ENCODE measurements at regions not wholly inside any gene's neighbourhood (a gene's known extent, or its start where the extent isn't known, plus 50 kb on each side); places are given as distances from the start of the nearest gene placed in this dataset.
"Not testable (repeated sequence)": the region's sequence is repeated elsewhere in the genome, so short reads cannot be mapped to it uniquely, and the experiment has no call there.

- no peak for DNase-seq
Measured at GRCh38 chr22:47354668-47355387, 592.4 kb downstream of the TBC1D22A start.

GRCh38 chr22:47352920-47353700, 590.7 kb downstream of the TBC1D22A start:
- DNase-seq: no peak

GRCh38 chr22:47351836-47352579, 589.6 kb downstream of the TBC1D22A start:
- DNase-seq: no peak

- not testable (repeated sequence) for DNase-seq
Measured at GRCh38 chr22:47346287-47346686, 583.8 kb downstream of the TBC1D22A start.

- no peak for DNase-seq
Measured at GRCh38 chr22:47345025-47345424, 582.6 kb downstream of the TBC1D22A start.

- no peak for DNase-seq
Measured at GRCh38 chr22:47344414-47344813, 582.0 kb downstream of the TBC1D22A start.

- no peak for DNase-seq
Measured at GRCh38 chr22:47343611-47344010, 581.2 kb downstream of the TBC1D22A start.

GRCh38 chr22:47342446-47342845, 580.0 kb downstream of the TBC1D22A start:
- DNase-seq: no peak

- DNase-seq: no peak
Measured at GRCh38 chr22:47341464-47341863, 579.0 kb downstream of the TBC1D22A start.

- DNase-seq: no peak
Measured at GRCh38 chr22:47340851-47341436, 578.5 kb downstream of the TBC1D22A start.

- no peak for DNase-seq
Measured at GRCh38 chr22:47337161-47337621, 574.7 kb downstream of the TBC1D22A start.

- no peak for DNase-seq
Measured at GRCh38 chr22:47335958-47336357, 573.5 kb downstream of the TBC1D22A start.

GRCh38 chr22:47335460-47335859, 573.0 kb downstream of the TBC1D22A start:
- DNase-seq: no peak

GRCh38 chr22:47334601-47335000, 572.2 kb downstream of the TBC1D22A start:
- DNase-seq: no peak

GRCh38 chr22:47333625-47334024, 571.2 kb downstream of the TBC1D22A start:
- no peak for DNase-seq

- no peak for DNase-seq
Measured at GRCh38 chr22:47332246-47332980, 570.0 kb downstream of the TBC1D22A start.

GRCh38 chr22:47331750-47332149, 569.3 kb downstream of the TBC1D22A start:
- no peak for DNase-seq

- no peak for DNase-seq
Measured at GRCh38 chr22:47329727-47330650, 567.5 kb downstream of the TBC1D22A start.

GRCh38 chr22:47328550-47329243, 566.2 kb downstream of the TBC1D22A start:
- DNase-seq: no peak

GRCh38 chr22:47327241-47327640, 564.8 kb downstream of the TBC1D22A start:
- no peak for DNase-seq

- DNase-seq: no peak
Measured at GRCh38 chr22:47325249-47325648, 562.8 kb downstream of the TBC1D22A start.
